Loucy (cell line): ENCODE measurements at regions not wholly inside any gene's neighbourhood (a gene's known extent, or its start where the extent isn't known, plus 50 kb on each side); places are given as distances from the start of the nearest gene placed in this dataset.
A peak's percentile ranks its signal among the peaks of the same experiment; 100 is the strongest.

Source experiments
- H2AFZ ChIP-seq: fragments of 200-600 bp; sonication (generic); 2 replicates; pipeline ENCODE4 v1.6.0; 2016; ENCODE audit warnings: antibody characterized with exemption, mild to moderate bottlenecking, low read length, moderate library complexity
- H3F3A ChIP-seq: fragments of 200-600 bp; 2 replicates; pipeline ENCODE4 v1.6.0; 2016; ENCODE audit warnings: antibody characterized with exemption, low read depth, mild to moderate bottlenecking
- H3K27me3 ChIP-seq: fragments of 200-600 bp; sonication (generic); 2 replicates; pipeline ENCODE4 v1.6.1; 2014; ENCODE audit warnings: low read length, mild to moderate bottlenecking; ENCODE audit not compliant: insufficient read depth, poor library complexity, severe bottlenecking
- H3K36me3 ChIP-seq: fragments of 200-600 bp; sonication (generic); 2 replicates; pipeline ENCODE4 v1.6.1; 2016; ENCODE audit warnings: low read length; ENCODE audit not compliant: insufficient read depth
- H3K4me1 ChIP-seq: fragments of 200-600 bp; sonication (generic); 2 replicates; pipeline ENCODE4 v1.5.1; 2014; ENCODE audit warnings: low read length, mild to moderate bottlenecking; ENCODE audit not compliant: insufficient read depth, poor library complexity, severe bottlenecking
- H3K4me2 ChIP-seq: fragments of 200-600 bp; sonication (generic); 2 replicates; pipeline ENCODE4 v1.6.0; 2014; ENCODE audit warnings: antibody characterized with exemption, low read length, low read depth, mild to moderate bottlenecking; ENCODE audit not compliant: poor library complexity, severe bottlenecking
- H3K4me3 ChIP-seq: fragments of 200-600 bp; sonication (generic); 2 replicates; pipeline ENCODE4 v1.5.1; 2014; ENCODE audit warnings: low read length, mild to moderate bottlenecking, mixed read lengths; ENCODE audit not compliant: poor library complexity, severe bottlenecking
- H3K79me2 ChIP-seq: fragments of 200-600 bp; sonication (generic); 2 replicates; pipeline ENCODE4 v1.6.1; 2014; ENCODE audit warnings: low read length; ENCODE audit not compliant: insufficient read depth
- H3K9ac ChIP-seq: fragments of 200-600 bp; sonication (generic); 2 replicates; pipeline ENCODE4 v1.6.0; 2014; ENCODE audit warnings: mild to moderate bottlenecking, low read depth, low read length, moderate library complexity; ENCODE audit not compliant: poor library complexity, severe bottlenecking
- H3K9me2 ChIP-seq: fragments of 200-600 bp; sonication (generic); replicated peaks from 2 replicates; pipeline ENCODE4 v1.6.1; 2016; ENCODE audit warnings: low read depth, low read length, mixed read lengths
- H3K9me3 ChIP-seq: fragments of 200-600 bp; sonication (generic); 2 replicates; pipeline ENCODE4 v1.6.1; 2014; ENCODE audit warnings: mild to moderate bottlenecking, antibody characterized with exemption, low read length, low read depth; ENCODE audit not compliant: insufficient read depth
- H4K20me1 ChIP-seq: fragments of 200-600 bp; sonication (generic); 2 replicates; pipeline ENCODE4 v1.6.0; 2014; ENCODE audit warnings: antibody characterized with exemption, low read length, mild to moderate bottlenecking; ENCODE audit not compliant: insufficient read depth, poor library complexity, severe bottlenecking
- CTCF ChIP-seq: fragments of 200-600 bp; sonication (generic); conservative IDR thresholded peaks from 2 replicates; pipeline ENCODE4 v1.5.1; 2014; ENCODE audit warnings: mild to moderate bottlenecking, antibody characterized with exemption, low read length
- EZH2phosphoT487 ChIP-seq: fragments of 200-600 bp; IDR thresholded peaks from 2 replicates; pipeline ENCODE4 v1.6.1; 2018; ENCODE audit warnings: antibody characterized with exemption, mild to moderate bottlenecking, moderate library complexity, borderline replicate concordance

DNA sequence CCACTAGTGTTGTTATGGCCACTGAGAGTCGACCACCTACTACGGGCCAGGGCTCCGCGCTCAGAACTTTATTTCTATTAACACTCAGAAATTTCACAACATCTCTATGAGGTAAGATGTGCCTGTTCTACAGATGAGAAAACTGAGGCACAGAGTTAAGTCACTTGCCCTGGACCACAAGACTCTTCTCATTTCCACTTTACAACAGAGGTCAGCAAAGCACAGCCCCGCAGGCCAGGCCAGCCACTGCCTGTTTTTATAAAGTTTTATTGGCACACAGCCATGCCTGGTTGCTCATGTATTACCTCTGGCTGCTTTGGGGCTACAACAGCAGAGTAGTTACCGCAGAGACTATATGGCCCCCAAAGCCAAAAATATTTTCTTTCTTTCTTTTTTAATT lies 503.6 kb downstream of the SHQ1 start:
- Histone ChIP-seq H3K9ac (peak overlapping the region; percentile 82), H3K4me1 (peaks cover 76% of the 10 kb centered on the region), H3K27me3 (no peaks in the 10 kb centered on the region)

DNA sequence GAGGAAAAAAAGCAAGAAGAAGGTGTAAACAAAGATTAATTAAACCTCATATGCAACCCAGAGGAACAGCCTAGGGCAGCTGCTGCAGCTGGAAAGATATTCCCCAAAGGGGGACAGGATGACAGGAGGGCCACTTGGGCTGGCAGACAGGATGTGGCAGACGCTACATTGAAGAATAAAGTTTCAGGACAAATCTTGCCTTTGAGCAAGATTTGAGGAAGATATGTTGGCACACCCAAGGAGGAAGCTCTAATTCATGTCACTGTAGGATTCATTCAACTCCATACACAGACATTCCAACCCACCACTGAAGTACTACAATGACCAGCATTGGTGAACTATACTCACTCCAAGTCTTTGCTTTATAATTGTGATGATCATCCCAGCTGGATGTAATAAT lies 504.0 kb downstream of the SHQ1 start:
- H3K4me3 ChIP-seq: no peak overlapping the region
- no peaks in the 10 kb centered on the region for H3K79me2 ChIP-seq
- H3F3A ChIP-seq: peaks cover 27% of the 10 kb centered on the region
- peak overlapping the region; percentile 39 for H3K9ac ChIP-seq
- no peaks in the 10 kb centered on the region for H3K9me3 ChIP-seq
- no peaks in the 10 kb centered on the region for H3K27me3 ChIP-seq
- peaks cover 72% of the 10 kb centered on the region for H3K4me1 ChIP-seq
- H3K4me2 ChIP-seq: peak overlapping the region; percentile 15
- H3K36me3 ChIP-seq: no peaks in the 10 kb centered on the region
- no peaks in the 10 kb centered on the region for H4K20me1 ChIP-seq
- H2AFZ ChIP-seq: no peak overlapping the region
- no peak for TF ChIP-seq CTCF
- no peak for TF ChIP-seq EZH2phosphoT487
- no peaks in the 10 kb centered on the region for H3K9me2 ChIP-seq

More for the DNA sequence above, 503.6 kb downstream of the SHQ1 start:
- Histone ChIP-seq H3K4me2 (peak overlapping the region; percentile 73), H3K9me2 (no peaks in the 10 kb centered on the region), H3K79me2 (no peaks in the 10 kb centered on the region), H2AFZ (no peak overlapping the region), H4K20me1 (no peaks in the 10 kb centered on the region), H3K36me3 (no peaks in the 10 kb centered on the region), H3K9me3 (no peaks in the 10 kb centered on the region), H3F3A (peaks cover 27% of the 10 kb centered on the region), H3K4me3 (no peak overlapping the region)
- no peak for TF ChIP-seq EZH2phosphoT487
- TF ChIP-seq CTCF: no peak

DNA sequence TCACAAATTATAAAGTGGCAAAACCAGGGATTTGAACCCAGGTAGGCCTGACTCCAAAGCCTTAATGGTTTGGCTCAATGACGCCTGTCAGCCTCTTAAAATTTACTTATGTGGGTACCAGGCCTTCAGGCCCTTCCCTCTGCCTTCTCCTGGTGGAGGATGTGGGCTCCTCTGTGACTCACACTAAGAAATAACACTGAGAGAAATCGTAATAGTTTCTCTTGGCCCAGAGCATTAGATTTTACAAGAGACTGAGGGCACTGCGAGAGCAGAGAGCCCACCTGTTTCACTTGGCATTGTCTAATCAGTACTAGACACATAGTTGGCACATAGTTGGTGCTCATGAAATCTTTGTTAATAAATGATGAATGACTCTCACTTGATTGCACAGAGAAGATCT lies 505.2 kb downstream of the SHQ1 start:
- Histone ChIP-seq H3K9me3 (no peaks in the 10 kb centered on the region), H3F3A (peaks cover 27% of the 10 kb centered on the region), H4K20me1 (no peaks in the 10 kb centered on the region), H3K4me2 (peak overlapping the region; percentile 15), H3K4me3 (no peak overlapping the region), H3K9me2 (no peaks in the 10 kb centered on the region), H3K4me1 (peaks cover 60% of the 10 kb centered on the region), H3K27me3 (no peaks in the 10 kb centered on the region), H2AFZ (no peak overlapping the region), H3K79me2 (no peaks in the 10 kb centered on the region), H3K9ac (peak overlapping the region; percentile 39), H3K36me3 (no peaks in the 10 kb centered on the region)
- no peak for TF ChIP-seq CTCF
